Skin epidermis (tissue), 12 donors: ENCODE measurements at regions not wholly inside any gene's neighbourhood (a gene's known extent, or its start where the extent isn't known, plus 50 kb on each side); places are given as distances from the start of the nearest gene placed in this dataset.

ENCODE experiments used
- H3K27ac ChIP-seq, 21 experiments: fragments of 200-600 bp; sonication (generic) in 11 of 21; one replicate each; pipeline ENCODE4 v1.5.0; 2020; ENCODE audit warnings: mild to moderate bottlenecking in 3 of 21, inconsistent platforms in 2 of 21, moderate library complexity in 2 of 21
- H3K4me3 ChIP-seq, 7 experiments: fragments of 200-600 bp; sonication (generic) in 2 of 7; one replicate each; pipeline ENCODE4 v1.5.0; 2020; ENCODE audit warnings: inconsistent platforms in 2 of 7, mild to moderate bottlenecking in 2 of 7, moderate library complexity in 1 of 7

DNA sequence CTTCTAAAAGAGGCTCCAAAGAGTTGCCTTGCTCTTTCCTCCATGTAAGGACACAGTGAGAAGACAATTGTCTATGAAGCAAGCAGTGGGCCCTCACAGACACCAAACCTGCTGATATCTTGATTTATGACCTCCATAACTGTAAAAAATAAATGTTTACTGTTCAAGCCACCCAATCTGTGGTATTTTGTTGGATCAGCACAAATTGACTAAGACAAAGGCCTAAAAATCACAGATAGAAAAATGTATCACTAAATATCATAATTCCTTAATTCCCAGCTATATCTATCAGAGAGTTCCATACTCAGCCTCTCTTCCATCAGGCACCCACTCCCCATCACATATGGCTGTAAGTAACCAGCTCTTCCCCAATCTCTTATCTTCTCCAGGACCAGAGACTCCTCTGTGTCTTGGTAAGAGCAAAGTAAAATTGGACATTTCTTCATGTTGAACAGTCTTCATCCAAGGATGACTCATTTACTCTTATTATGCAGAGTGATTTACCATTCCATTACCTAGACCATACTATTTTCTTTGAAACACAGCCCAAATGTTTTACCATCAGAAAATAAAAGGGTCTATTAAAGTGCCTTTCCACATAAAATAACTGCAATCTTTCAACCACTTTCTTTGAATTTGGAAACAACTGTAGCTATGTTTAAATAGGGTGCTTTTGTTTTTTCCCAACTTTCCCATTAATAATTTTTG is 503.6 kb downstream of the MRPL39 start:
- Histone ChIP-seq H3K4me3 (no peak overlapping the region), H3K27ac (no peak overlapping the region)

DNA sequence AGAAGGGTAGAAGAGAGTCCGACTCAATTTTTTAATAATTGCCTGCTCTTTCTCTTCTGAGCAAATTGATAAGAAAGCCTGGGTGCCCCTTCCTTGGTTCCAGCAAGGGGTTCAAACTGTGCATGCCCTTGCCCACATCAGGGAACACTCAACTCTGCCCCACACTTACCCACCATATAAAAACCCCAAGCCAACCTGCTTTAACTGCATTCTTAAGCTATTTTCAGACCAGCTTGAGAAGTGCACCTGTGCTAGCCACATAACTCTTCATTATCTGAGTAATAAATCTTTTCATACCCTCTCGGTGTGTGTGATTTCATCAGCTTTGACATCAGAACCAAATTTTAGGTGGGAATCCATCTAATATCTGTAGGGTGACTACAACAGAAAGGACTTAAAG is 509.6 kb downstream of the MRPL39 start:
- H3K27ac ChIP-seq: no peak overlapping the region

DNA sequence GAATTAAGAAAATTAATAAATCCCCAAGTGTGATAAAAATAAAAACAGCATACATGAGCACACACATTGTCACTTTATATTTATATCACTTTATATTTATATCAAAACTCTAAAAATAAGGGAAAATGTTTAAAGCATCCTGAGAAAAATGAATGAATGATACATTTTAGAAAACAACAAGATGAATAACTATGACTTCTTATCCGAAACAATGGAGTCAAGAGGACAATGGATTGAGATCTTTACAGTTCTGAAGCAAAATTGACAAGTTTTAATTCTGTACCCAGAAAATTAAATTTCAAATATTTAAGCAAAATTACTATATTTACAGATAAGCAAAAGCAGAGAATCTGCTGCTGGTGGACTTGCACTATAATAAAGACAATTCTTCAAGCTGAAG is 512.6 kb downstream of the MRPL39 start:
- Histone ChIP-seq H3K4me3 (no peak overlapping the region), H3K27ac (no peak overlapping the region)

More for the DNA sequence above, 509.6 kb downstream of the MRPL39 start:
- H3K4me3 ChIP-seq: no peak overlapping the region

DNA sequence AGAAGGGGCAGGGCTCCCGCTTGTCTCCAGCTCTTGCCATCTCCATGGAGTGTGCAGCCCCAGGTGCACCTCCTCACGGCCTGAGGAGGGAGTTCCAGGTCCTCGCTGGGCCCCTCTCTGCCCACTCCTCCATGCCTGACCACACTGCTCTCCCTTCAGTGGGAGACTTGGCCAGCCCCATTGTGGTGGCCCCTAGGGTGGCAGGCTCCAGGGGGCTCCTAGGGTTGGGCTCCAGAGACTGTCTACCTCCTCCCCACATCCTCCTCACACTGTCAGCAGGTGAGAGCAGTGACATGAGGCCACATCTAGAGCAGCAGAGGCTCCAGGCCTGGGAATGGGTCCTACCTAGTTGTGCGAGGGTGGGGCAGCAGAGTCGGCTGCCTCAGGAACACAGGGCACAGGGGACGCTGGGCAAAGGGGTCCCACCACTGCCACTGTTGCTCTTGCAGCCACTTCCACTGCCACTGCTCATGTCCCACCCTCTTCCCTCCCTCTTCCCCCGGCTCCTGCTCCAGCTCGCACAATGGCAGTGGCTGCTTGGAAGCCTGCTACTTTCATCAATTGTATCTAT is 514.8 kb downstream of the MRPL39 start:
- Histone ChIP-seq H3K4me3 (no peak overlapping the region), H3K27ac (no peak overlapping the region)

DNA sequence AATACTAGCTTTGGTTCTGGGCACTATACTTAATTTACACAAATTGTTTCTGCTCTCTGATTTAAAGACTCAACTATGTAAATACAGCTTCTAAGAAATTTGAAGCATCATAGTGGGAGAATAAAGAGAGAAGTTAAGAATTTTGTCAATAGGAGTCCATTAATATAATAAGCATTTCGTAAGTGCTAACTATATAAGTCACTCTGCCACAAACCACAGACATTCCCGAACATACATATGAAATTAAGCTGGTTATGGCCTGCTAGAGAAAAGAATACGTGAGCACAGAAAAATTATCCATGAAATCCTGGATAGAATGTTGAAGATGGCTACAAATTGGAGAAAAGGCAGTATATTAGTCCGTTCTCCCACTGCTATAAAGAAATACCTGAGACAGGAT is 526.2 kb downstream of the MRPL39 start:
- Histone ChIP-seq H3K27ac (no peak overlapping the region), H3K4me3 (no peak overlapping the region)

DNA sequence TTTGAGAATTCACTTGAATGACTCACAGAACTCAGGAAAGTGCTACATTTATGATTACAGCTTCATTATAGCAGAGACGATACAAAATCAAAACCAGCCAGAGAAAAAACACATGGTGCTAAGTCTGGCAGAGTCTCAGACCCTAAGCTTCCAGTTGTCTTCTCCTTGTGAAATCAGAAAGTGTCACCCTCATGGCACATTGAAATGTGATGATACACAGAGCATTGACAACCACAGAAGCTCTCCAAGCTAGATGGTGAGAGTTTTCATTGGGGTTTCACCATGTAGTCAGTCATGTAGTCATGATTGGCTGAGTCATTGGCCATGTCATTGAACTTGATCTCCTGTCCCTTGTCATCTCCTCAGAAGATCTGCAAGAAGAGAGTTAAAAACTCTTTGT is 526.6 kb downstream of the MRPL39 start:
- H3K4me3 ChIP-seq: no peak overlapping the region
- H3K27ac ChIP-seq: no peak overlapping the region

DNA sequence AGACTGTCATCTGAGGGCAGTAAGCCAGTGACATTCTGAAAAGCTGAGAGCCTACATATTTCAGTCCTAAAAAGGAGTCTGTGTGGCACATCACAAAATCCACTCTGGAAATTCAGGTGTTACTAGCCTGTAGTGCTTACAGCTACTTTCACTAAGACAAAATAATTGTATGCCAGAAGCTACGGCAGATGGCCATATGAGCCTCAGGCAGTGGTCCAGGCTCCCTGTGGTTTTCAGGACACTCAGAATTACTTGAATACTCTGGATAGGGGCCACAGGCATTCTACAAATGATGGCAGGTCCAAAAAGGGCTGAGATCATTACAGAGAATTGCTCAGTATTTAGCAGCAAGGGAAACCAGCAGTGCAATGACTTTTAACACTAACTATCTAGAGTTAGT is 527.1 kb downstream of the MRPL39 start:
- no peak overlapping the region for H3K4me3 ChIP-seq
- no peak overlapping the region for H3K27ac ChIP-seq

DNA sequence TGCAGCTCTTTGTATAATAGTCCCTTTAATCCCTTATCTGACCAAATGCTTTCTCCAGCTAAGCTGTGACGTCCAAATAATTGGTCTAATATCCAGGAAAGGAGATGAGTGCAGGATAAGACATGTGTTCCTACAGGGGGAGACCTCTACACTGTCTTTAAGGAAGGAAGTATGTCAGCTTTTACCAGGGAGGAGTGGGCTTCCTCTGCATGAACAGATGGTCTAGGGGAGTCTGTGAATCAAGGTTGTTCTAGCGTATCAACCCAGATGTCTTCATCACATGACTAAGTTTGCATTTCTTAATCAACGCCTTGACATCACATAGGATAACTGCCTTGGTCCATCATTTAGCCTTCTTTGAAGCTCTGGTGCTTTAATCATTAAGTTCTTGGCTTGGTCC is 528.2 kb downstream of the MRPL39 start:
- no peak overlapping the region for H3K27ac ChIP-seq
- no peak overlapping the region for H3K4me3 ChIP-seq

DNA sequence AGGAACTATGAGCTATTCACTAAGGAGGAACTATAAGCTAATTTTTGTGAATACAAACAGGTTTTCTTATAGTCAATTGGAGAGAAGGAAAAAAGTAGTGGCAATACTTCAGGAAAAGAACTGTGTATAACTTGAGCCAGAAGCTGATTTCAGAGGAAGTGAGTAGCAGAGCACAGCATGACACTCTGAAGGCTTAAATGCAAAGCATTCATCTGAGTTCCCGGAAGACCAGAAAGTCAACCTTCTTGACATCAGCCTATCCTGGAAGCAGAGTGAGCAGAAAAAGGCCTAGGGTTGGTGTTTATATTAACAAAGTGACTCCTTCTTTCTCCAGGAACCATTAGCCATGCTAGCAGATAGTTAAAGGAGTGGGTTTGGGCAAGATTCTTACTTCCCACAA is 545.2 kb downstream of the MRPL39 start:
- Histone ChIP-seq H3K27ac (no peak overlapping the region), H3K4me3 (no peak overlapping the region)

DNA sequence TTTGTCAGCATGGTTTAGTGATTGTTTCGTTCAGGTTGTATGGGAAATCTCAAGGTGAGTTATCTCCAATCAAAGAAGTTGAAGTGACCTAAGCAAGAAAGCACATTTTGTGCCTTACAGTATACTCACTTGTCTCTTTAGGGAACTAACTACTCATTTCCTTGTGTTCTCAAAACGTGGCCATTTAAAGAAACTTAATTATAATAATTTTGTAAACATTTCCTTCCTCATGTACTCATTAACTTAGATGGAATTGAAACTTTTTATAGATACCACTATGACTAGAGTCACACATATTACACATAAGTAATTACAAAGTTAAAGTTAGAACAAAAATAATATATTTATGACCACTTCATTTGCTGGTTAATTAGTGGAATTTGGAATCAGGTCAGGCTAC is 552.6 kb downstream of the MRPL39 start:
- Histone ChIP-seq H3K4me3 (no peak overlapping the region), H3K27ac (no peak overlapping the region)

DNA sequence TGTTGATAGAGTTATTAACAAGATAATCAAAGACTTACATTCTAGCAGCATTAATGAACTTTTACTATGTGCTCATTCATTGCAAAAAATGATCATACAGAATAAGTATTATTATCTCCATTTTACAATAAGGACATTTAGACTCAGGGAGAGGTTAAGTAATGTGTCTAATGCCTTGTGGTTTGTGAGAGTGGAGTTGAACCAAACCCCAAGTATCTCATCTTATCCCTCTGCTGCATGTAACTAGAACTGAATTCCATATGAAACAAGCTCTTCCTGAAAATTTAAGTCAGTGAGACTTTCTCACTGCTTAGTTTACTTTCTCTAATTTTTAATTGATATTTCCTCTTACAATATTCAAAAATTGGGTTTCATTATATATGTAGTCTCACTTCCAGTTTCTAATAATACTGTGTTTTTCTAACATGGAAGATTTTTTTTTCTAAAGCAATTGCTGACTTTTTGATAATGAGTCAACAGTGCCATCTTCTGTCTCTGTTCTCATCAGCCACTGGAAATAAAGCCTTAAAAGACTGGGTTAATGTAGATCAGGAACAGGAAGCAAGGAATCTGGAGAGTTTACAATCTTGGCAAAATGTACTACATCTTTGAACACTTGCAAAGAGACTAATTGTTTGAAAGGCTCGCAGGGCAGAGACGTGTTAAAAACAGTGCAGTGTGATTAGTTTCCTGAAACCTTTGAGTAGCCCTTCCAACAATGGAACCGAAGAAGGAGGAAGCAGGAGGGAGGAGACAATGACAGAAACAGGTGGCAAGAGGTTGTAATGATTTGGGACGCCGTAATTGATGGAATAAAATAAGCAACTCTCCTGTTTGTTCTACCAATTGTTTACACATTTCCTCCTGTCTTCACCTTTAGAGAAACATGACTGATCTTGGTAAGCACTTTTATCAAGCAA is 567.6 kb downstream of the MRPL39 start:
- Histone ChIP-seq H3K4me3 (no peak overlapping the region), H3K27ac (no peak overlapping the region)

DNA sequence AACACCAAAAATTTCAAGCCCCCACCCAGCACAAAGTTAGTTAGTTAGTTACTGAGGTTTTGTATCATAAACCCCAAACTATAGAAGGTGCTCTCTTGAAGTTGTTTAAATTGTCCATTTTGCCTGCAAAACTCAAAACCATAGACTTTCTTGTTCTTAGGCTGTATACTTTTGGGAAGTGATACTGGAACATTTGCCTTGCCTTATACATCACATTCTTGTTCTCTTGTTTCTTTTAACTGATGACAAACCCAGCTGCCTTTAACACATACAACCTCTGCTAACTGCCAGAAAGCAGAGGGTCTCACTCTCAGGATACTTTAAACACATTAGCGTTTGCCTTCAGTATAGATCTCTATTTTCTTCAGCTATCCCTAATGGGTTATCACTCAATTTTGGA is 570.5 kb downstream of the MRPL39 start:
- H3K4me3 ChIP-seq: no peak overlapping the region
- no peak overlapping the region for H3K27ac ChIP-seq

DNA sequence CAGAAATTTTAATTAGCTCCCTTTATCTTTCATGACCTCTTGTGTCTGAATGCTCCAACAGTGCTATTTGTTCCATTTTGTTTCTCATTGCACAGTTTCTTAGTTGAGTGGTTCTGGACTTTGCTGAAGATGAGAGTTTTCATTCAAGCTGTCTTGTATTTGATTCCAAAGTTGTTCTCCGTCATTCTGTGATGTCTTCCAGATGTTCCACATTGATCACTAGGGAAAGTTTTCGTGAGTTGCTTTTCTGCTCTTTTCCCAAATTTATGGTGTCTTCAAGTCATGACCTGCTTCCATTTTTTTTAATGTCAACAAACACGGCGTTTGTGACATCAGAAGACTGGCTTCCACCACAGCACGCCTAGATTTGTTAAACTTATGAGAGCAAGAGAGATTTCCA is 575.5 kb downstream of the MRPL39 start:
- Histone ChIP-seq H3K27ac (no peak overlapping the region), H3K4me3 (no peak overlapping the region)

DNA sequence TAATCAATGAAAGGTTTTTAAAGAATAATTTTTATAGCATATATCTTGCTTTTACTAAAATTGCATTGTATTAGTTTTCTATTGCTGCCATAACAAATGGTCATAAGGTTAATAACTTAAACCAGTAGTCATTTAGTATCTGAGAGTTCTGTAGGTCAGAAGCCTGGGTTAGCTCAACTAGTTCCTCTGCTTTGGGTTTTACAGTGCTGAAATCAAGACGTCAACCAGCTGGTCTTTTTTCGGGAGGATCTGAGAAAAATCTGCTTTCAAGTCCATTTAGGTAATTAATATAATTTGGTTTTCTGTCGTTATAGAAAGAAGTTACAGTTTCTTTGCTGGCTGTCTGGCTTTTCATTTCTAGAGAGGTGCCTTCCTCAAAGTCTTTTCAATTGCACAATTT is 577.7 kb downstream of the MRPL39 start:
- no peak overlapping the region for H3K27ac ChIP-seq
- no peak overlapping the region for H3K4me3 ChIP-seq

DNA sequence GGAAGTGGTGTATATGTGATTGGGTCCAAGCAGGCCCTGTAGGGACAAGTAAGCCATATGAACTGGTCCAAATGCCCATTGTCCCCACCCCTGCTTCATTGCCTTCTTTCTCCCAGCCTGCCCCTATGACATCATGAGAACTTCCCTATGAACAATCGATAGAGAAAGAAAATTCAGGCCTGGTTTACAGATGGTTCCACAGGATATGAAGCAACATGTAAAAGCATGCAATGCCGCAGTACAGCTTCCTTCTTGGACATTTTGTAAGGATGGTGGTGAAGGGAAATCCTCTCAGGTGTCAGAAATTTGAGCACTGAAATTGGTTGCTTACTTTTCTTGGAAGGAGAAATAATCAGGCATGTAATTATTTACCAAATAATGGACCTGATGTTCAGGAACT is 581.7 kb downstream of the MRPL39 start:
- H3K27ac ChIP-seq: no peak overlapping the region
- H3K4me3 ChIP-seq: no peak overlapping the region

DNA sequence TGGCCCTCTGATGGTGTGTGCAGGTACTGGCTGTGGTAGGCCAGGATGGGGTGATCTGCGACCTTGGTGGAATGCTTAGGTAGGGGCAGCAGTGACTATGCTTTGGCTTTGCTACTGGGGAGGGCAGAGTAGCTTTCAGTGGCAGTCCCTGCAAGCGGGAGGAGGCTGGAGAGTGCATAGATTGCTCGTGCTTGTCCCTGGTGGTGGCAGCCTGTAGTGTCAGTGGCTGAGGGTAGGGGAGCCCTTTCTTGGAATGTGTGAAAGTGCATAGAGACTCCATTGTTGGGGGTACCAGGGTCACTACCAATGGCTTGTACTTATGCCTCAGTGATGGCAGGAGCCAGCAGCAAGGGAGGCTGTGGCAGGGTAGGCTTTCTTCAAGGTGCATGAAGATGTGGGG is 582.6 kb downstream of the MRPL39 start:
- Histone ChIP-seq H3K4me3 (no peak overlapping the region), H3K27ac (no peak overlapping the region)

DNA sequence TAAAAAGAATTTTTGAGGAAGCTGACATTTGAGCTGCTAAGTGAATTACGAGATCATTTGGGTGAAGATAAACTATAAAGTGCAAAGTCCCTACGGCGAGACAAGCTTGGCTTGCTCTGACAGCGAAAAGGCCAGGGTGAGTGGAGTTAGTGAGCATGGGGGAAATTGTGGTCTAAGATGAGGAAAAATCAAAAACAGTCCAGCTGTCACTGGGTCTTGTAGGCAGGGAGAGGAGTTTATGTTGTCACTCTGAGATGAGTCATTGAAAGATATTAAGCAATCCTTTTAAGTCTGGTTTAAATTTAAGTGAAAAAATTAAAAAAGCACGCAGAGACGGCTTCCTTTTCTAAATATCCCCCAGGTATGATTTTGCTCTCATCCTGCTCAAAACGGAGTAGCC is 601.9 kb downstream of the MRPL39 start:
- no peak overlapping the region for H3K4me3 ChIP-seq
- no peak overlapping the region for H3K27ac ChIP-seq

DNA sequence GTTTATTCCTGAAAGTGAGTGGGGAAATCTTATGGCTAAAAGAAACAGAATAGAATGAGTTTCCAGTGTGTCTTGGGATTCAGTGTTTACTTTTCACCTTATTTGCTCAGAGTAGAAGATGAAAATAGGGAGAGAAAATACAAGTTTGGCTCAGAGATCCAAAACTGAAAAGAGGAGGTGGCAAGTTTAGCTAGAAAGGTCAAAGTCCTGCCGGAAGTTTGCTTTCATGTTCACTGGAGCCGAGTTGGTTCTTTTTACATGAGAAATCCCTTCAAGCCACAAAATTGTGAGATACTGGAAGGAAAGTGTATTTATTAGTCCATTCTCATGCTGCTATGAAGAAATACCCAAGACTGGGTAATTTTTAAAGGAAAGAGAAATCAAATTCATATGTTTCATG is 604.6 kb downstream of the MRPL39 start:
- Histone ChIP-seq H3K4me3 (no peak overlapping the region), H3K27ac (no peak overlapping the region)

DNA sequence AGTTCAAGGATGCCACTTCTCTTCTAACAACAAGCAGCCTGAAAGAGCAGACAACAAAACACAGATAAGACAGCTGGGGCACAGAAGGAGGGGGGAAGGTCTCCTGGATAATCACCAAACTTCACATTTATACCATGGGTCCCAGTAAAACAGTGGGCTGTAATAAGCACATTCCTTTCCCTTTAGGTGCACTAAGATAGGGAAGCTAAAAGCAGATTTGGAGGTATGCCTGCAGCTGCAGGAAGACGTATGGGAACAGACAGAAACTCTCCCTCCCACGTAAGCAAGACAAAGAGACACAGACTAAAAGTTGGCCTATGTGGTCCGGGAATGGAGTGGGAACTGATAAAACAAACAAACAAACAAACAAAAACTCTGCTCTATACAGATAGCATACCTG is 612.1 kb downstream of the MRPL39 start:
- no peak overlapping the region for H3K4me3 ChIP-seq
- H3K27ac ChIP-seq: peak overlapping the region in 1 of 21 experiments; percentile 44

DNA sequence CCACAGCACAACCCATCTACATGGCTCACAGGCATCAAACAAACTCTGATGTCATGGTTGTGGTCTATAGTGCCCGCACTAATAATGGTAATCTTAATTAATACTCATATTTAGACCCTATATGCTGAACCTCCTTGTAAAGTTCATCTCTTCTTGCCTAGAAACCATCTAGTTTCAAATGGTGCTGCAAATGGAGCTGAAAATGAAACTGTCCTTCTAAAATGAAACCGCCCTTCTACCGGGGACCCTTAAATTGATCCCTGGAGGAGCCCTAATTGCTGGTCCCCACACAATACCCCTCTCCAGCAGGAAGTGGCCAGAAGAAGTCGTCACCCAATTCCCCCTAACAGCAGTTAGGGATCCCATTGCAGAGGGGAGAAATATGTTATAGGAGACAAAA is 612.6 kb downstream of the MRPL39 start:
- Histone ChIP-seq H3K4me3 (no peak overlapping the region), H3K27ac (peak overlapping the region in 1 of 21 experiments; percentile 44)

DNA sequence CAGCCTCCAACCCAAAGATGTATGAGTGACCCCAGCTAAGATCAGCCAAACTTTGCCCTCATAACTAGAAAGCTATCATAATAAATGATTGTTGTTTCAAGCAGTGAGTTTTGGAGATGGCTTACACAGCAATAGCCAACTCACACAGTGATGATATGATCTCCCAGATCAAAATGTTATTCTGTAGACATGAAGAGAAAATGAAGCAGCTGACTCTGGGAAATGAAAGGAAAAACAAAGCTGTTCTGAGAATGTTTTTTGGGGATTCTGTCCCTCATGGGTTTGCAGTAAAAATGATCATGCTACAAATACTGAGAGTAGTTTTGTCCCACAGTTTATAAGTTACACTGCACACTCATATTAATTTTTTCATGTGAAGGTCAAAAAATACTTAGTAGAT is 617.8 kb downstream of the MRPL39 start:
- no peak overlapping the region for H3K27ac ChIP-seq
- no peak overlapping the region for H3K4me3 ChIP-seq
